ENCODE measurements at regions not wholly inside any gene's neighbourhood (a gene's known extent, or its start where the extent isn't known, plus 50 kb on each side); places are given as distances from the start of the nearest gene placed in this dataset.

GRCh38 chr11:104320956-104321355 lies 157.0 kb upstream of the PDGFD start:
- no peaks in the 10 kb centered on the region for H3K79me2 ChIP-seq (ENCODE audit: low read length)
- H3K27ac ChIP-seq (ENCODE audit: low read length), result no peak overlapping the region
- no peaks in the 10 kb centered on the region for H3K9me2 ChIP-seq (replicated peaks; ENCODE audit: insufficient read depth, low read length)
- H3K9me3 ChIP-seq (replicated peaks; ENCODE audit: insufficient read depth, low read length), result no peaks in the 10 kb centered on the region
- no peak overlapping the region for H3K4me2 ChIP-seq (ENCODE audit: low read depth, low read length)
- H3K36me3 ChIP-seq (replicated peaks; ENCODE audit: insufficient read depth, low read length), result no peaks in the 10 kb centered on the region
- TF ChIP-seq CTCF (IDR thresholded peaks at IDR 0.05; ENCODE audit: low read length) (no peak), EZH2 (optimal IDR thresholded peaks at IDR 0.05; ENCODE audit: low read depth, low read length) (no peak), EZH2phosphoT487 (IDR thresholded peaks at IDR 0.05; ENCODE audit: low read length) (no peak)
- no peak overlapping the region for H3K4me3 ChIP-seq (ENCODE audit: low read length)
- H3K27me3 ChIP-seq (replicated peaks; ENCODE audit: insufficient read depth, low read length), result no peaks in the 10 kb centered on the region
- no peaks in the 10 kb centered on the region for H3K4me1 ChIP-seq (ENCODE audit: low read length)
- H2AFZ ChIP-seq (ENCODE audit: low read length), result no peak overlapping the region
- H3K9ac ChIP-seq (ENCODE audit: low read length), result no peak overlapping the region
- no peaks in the 10 kb centered on the region for H3F3A ChIP-seq (ENCODE audit: insufficient read depth, low read length)
- DNase-seq, result no peak
- no peaks in the 10 kb centered on the region for H4K20me1 ChIP-seq (ENCODE audit: insufficient read depth, low read length)

GRCh38 chr11:104320097-104320496 lies 156.2 kb upstream of the PDGFD start:
- Histone ChIP-seq H3K79me2 (ENCODE audit: low read length) (no peaks in the 10 kb centered on the region), H3K9me2 (replicated peaks; ENCODE audit: insufficient read depth, low read length) (no peaks in the 10 kb centered on the region), H3K9me3 (replicated peaks; ENCODE audit: insufficient read depth, low read length) (no peaks in the 10 kb centered on the region), H3F3A (ENCODE audit: insufficient read depth, low read length) (no peaks in the 10 kb centered on the region), H3K4me3 (ENCODE audit: low read length) (no peak overlapping the region), H4K20me1 (ENCODE audit: insufficient read depth, low read length) (no peaks in the 10 kb centered on the region), H3K4me1 (ENCODE audit: low read length) (no peaks in the 10 kb centered on the region), H3K36me3 (replicated peaks; ENCODE audit: insufficient read depth, low read length) (no peaks in the 10 kb centered on the region), H3K27me3 (replicated peaks; ENCODE audit: insufficient read depth, low read length) (no peaks in the 10 kb centered on the region), H3K9ac (ENCODE audit: low read length) (no peak overlapping the region), H3K4me2 (ENCODE audit: low read depth, low read length) (no peak overlapping the region), H3K27ac (ENCODE audit: low read length) (no peak overlapping the region), H2AFZ (ENCODE audit: low read length) (no peak overlapping the region)
- TF ChIP-seq CTCF (IDR thresholded peaks at IDR 0.05; ENCODE audit: low read length) (no peak), EZH2 (optimal IDR thresholded peaks at IDR 0.05; ENCODE audit: low read depth, low read length) (no peak), EZH2phosphoT487 (IDR thresholded peaks at IDR 0.05; ENCODE audit: low read length) (no peak)
- no peak for DNase-seq

- DNase-seq, result no peak
- H3K27ac ChIP-seq (ENCODE audit: low read length), result no peak overlapping the region
- H2AFZ ChIP-seq (ENCODE audit: low read length), result no peak overlapping the region
Measured at GRCh38 chr11:104319396-104319795, 155.4 kb upstream of the PDGFD start.

More at GRCh38 chr11:104319396-104319795, 155.4 kb upstream of the PDGFD start:
- Histone ChIP-seq H3K9me3 (replicated peaks; ENCODE audit: insufficient read depth, low read length) (no peaks in the 10 kb centered on the region), H4K20me1 (ENCODE audit: insufficient read depth, low read length) (no peaks in the 10 kb centered on the region), H3K9me2 (replicated peaks; ENCODE audit: insufficient read depth, low read length) (no peaks in the 10 kb centered on the region), H3K27me3 (replicated peaks; ENCODE audit: insufficient read depth, low read length) (no peaks in the 10 kb centered on the region), H3K4me2 (ENCODE audit: low read depth, low read length) (no peak overlapping the region), H3K9ac (ENCODE audit: low read length) (no peak overlapping the region), H3K79me2 (ENCODE audit: low read length) (no peaks in the 10 kb centered on the region), H3K36me3 (replicated peaks; ENCODE audit: insufficient read depth, low read length) (no peaks in the 10 kb centered on the region), H3K4me3 (ENCODE audit: low read length) (no peak overlapping the region), H3F3A (ENCODE audit: insufficient read depth, low read length) (no peaks in the 10 kb centered on the region), H3K4me1 (ENCODE audit: low read length) (no peaks in the 10 kb centered on the region)
- TF ChIP-seq CTCF (IDR thresholded peaks at IDR 0.05; ENCODE audit: low read length) (no peak), EZH2phosphoT487 (IDR thresholded peaks at IDR 0.05; ENCODE audit: low read length) (no peak), EZH2 (optimal IDR thresholded peaks at IDR 0.05; ENCODE audit: low read depth, low read length) (no peak)
